NCI-H1105 (cell line): ENCODE measurements at regions not wholly inside any gene's neighbourhood (a gene's known extent, or its start where the extent isn't known, plus 50 kb on each side); places are given as distances from the start of the nearest gene placed in this dataset.
"Not testable (repeated sequence)": the region's sequence is repeated elsewhere in the genome, so short reads cannot be mapped to it uniquely, and the experiment has no call there.

Experiments used
- DNase-seq: peaks from one replicate; lab custom pipeline; 2025; lab: John Stamatoyannopoulos, UW

GRCh38 chr4:130767384-130767783, 1671.4 kb downstream of the C4orf33 start:
- DNase-seq: not testable (repeated sequence)

DNA sequence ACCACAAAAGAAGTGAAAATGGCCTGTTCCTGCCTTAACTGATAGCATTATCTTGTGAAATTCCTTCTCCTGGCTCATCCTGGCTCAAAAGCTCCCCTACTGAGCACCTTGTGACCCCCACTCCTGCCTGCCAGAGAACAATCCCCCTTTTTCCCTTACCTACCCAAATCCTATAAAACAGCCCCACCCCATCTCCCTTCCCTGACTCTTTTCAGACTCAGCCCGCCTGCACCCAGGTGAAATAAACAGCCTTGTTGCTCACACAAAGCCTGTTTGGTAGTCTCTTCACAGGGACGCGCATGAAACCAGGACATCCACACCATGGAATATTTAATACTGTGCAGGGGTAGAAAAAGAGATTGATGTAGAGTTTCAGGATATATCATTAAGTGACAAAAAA, 1677.0 kb downstream of the C4orf33 start:
- DNase-seq: not testable (repeated sequence)

- no peak for DNase-seq
These were observed 1712.5 kb downstream of the C4orf33 start for GRCh38 chr4:130808492-130808891.

GRCh38 chr4:130812117-130812765, 1716.3 kb downstream of the C4orf33 start:
- no peak for DNase-seq

- no peak for DNase-seq
These were observed 1718.9 kb downstream of the C4orf33 start for GRCh38 chr4:130814896-130815295.

GRCh38 chr4:130820448-130820847, 1724.5 kb downstream of the C4orf33 start:
- DNase-seq: no peak

DNA sequence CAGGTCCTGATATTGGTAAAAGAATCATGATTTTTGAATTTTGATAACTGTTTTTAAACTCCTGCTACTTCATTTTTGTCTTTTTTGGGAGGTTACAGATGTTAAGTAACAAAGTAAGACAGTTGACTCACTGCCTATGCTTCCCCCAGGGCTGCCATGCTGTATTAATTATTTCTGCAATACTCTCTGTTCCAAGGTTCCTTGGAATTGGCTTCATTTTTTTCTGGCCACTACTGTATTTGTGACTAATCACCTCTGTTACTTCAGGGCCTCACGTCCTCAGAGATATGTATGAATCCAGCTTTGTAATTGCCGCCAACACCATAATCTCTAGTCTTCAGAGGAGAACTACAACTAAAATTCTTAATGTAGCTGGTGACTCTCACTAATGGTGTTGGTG, 1729.3 kb downstream of the C4orf33 start:
- no peak for DNase-seq

DNA sequence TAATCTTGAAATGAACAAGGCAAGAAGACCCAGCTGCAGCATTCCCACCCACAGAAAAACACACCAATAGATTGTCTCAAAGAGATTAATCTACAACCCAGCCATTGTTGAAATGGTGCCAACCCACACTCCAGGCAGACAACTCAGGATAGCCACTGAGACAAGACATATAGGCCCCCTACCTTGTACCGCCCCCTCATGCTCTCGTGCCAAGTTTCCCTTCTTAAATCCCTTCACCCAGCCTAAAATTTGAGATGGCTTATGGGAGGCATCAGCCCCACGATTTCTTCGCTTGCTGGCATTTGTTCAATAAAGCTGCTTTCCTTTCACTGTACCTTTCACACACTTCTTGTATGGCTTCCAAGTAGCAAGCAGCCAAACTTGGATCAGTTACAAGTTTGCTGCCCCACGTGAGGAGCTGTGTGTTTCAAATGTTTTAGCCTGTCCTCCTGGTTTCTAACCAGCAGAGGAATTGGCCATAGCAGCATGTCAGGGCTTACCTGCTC, 1754.1 kb downstream of the C4orf33 start:
- no peak for DNase-seq

DNA sequence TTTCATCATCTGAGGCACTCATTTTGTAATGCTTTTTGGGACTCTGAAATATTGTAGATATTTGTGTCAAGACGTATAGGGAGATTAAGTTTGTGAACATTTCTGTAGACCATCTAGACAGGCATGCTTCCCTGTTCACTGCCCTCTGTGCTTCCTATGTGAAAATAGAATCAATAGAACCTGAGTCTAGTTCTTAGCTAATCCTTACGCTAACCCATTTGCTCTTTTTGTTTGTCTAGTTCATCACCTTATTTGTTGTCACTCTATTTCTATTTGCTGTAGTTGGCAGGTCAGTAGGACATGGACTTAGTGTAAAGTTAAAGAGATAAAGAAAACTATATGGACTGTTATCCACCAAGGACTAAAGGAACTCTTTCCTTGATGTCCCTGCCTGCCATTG, 1755.2 kb downstream of the C4orf33 start:
- DNase-seq: no peak

DNA sequence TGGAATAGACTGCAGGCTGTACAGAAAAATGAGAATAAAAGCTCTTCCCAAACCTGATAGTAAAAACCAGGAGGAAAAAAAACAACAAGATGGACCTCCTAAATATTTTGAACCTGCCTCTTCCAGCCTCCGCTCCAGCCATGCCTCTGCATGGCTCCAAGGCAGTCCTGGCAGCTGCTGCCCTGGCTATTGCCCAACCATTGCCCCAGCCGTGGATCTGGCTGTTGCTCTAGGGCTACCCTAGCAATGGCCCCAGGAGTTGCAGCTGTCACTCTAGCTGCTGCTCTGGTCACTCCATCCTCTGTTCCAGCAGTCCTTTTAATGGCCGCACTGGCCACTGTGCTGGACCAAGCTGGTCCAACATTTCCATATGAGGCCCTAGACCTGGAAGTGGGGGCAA, 1756.0 kb downstream of the C4orf33 start:
- DNase-seq: no peak

DNA sequence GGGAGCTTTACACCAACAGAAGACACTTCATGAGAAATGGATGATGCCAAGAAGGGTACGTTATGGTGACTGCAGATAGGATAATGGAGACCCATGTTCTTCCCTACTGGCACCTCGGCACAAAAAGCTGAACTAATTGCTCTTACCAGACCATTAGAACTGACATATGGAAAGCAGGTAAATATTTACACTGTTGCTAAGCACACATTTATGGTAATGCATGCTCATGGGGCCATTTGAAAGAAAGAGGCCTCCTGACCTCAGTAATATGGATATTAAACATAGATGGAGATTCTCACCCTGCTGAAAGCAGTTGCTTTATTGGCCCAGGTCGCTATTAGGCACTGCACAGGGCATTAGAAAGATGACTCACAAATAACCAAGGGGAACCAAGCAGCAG, 1759.6 kb downstream of the C4orf33 start:
- no peak for DNase-seq

DNA sequence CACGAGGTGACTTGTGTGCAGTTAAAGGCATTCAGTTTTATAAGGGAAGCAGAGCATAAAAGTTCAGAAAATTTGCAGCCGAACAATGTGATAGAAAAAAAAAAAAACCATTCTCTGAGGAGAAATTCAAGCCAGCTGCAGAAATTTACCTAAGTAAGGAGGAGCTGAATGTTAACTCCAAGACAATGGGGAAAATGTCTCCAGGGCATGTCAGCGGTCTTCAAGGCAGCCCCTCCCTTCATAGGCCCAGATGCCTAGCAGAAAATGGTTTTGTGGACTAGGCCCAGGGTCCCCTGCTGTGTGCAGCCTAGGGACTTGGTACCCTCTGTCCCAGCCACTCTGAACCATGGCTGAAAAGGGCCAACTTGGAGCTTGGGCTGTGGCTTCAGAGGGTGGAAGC, 1764.0 kb downstream of the C4orf33 start:
- DNase-seq: no peak

- no peak for DNase-seq
These were observed 1801.0 kb downstream of the C4orf33 start for GRCh38 chr4:130896920-130897319.

DNA sequence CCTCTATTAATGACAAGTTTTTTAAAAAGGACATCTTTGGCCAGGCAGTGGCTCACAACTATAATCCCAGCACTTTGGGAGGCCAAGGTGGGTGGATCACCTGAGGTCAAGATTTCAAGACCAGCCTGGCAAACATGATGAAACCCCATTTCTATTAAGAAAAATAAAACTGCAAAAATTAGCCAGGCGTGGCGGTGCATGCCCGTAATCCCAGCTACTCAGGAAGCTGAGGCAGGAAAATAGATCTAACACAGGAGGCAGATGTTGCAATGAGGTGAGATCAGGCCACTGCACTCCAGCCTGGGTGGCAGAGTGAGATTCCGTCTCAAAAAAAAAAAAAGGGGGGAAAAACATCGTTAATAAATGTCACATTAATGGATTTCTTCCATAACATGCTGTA, 1805.4 kb downstream of the C4orf33 start:
- no peak for DNase-seq

GRCh38 chr4:130922955-130923354, 1827.0 kb downstream of the C4orf33 start:
- DNase-seq: no peak

DNA sequence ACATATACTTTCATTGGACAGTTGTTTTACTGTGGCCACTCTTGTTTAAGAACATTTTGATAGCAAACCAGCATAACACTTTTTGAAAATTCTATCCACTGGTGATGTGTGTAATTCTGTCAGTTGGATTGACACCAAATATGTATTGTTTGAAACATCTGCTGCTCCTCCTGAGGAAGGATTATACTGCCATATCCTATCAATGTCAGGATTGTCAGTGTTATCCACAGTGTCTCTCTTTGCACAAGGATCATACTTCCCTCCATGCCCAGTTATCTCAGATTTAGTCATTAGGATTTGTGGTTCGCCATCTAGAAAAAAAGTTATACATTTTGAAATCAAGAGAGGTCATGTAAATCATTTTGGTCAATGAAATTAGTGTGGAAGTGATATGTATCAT, 1859.6 kb downstream of the C4orf33 start:
- no peak for DNase-seq

DNA sequence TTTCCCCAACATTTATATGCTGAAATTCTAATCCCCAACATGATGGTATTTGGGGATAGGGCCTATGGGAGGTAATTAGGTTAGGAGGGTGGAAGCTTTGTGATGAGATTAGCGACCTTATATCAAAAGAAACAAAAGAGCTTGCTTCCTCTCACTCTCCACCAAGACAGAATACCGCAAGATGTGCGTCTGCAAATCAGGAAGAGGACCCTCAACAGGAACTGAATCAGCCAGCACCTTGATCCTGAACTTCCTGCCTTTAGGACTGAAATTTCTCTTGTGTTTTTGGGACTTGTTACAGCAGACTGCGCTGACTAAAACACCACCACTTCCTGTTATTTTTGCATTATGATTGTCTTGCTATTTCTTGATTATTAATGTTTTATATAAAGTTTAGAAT, 1889.4 kb downstream of the C4orf33 start:
- no peak for DNase-seq

DNA sequence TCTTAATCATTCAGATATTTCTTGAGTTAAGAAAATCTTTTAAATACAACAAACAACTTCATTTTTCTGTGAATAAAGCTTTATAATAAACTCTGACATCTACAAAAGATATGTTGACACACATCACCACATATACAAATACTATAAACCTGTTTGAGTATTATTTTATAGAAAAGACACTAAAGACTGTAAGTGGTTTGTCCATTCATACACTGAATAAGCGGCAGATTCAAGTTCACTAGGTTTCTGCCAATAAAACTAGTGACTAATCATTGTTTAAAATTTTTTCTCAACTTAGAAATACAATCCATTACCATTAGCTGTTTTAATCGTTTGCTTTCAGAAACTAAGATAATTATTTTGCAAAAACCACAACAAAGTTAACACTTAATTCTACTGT, 1900.0 kb downstream of the C4orf33 start:
- no peak for DNase-seq

- no peak for DNase-seq
These were observed 1905.4 kb downstream of the C4orf33 start for GRCh38 chr4:131001371-131001770.

GRCh38 chr4:131002132-131002531, 1906.2 kb downstream of the C4orf33 start:
- no peak for DNase-seq

GRCh38 chr4:131006388-131006787, 1910.4 kb downstream of the C4orf33 start:
- no peak for DNase-seq

DNA sequence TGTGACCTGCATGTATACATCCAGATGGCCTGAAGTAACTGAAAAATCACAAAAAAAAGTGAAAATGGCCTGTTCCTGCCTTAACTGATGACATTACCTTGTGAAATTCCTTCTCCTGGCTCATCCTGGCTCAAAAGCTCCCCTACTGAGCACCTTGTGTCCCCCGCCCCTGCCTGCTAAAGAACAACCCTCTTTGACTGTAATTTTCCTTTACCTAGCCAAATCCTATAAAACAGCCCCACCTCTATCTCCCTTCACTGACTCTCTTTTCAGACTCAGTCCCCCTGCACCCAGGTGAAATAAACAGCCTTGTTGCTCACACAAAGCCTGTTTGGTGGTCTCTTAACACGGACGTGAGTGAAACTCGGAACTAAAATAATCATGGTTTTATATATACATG, 1916.0 kb downstream of the C4orf33 start:
- not testable (repeated sequence) for DNase-seq

- DNase-seq: no peak
These were observed 1917.3 kb downstream of the C4orf33 start for GRCh38 chr4:131013226-131013625.

DNA sequence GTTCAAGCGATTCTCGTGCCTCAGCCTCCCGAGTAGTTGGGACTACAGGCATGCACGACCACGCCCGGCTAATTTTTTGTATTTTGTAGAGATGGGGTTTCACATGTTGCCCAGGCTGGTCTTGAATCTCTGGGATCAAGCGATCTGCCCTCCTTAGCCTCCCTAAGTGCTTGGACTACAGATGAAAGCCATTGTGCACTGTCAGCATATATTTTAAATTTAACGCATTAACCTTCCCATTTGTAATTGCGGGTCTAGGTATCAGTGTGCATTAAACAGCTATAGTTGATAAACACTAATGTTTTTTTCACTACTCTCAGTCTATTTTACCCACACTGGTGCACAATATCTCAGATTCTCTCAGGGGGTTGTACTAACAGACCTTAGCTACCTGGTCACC, 1930.8 kb downstream of the C4orf33 start:
- DNase-seq: no peak
